B cell (primary cell): ENCODE measurements at regions not wholly inside any gene's neighbourhood (a gene's known extent, or its start where the extent isn't known, plus 50 kb on each side); places are given as distances from the start of the nearest gene placed in this dataset.

Experiments used
- ATAC-seq: fragments of 200-7000 bp; cut with Tn5 transposase; one replicate; pipeline ENCODE4 v1.10.0; 2021; ENCODE audit warnings: low read depth, mild to moderate bottlenecking, moderate number of reproducible peaks, moderate library complexity
- CTCF ChIA-PET: fragments of 350-600 bp; sonication (Branson Sonifier 250); formaldehyde crosslinking; loops from one replicate; lab custom pipeline; 2021; ENCODE audit warnings: antibody characterized with exemption, inconsistent platforms; lab: Charles Lee
- POLR2A ChIA-PET: fragments of 350-600 bp; sonication (Branson Sonifier 250); formaldehyde crosslinking; loops from one replicate; lab custom pipeline; 2021; ENCODE audit warnings: antibody characterized with exemption; lab: Charles Lee
- DNase-seq: peaks from one replicate; pipeline ENCODE4 v3.0.0; 2013
- H2AFZ ChIP-seq: 2 replicates; pipeline ENCODE4 v1.6.1; 2012; ENCODE audit warnings: mild to moderate bottlenecking, low read depth, low read length; ENCODE audit not compliant: insufficient read depth, poor library complexity, severe bottlenecking
- H3K27ac ChIP-seq, 2 donors: 1 replicate in 1 of 2; 2 replicates in 1 of 2; pipeline ENCODE4 v1.5.1; 2012 to 2013; ENCODE audit warnings: low read length in 2 of 2, mild to moderate bottlenecking in 2 of 2, moderate library complexity in 1 of 2
- H3K27me3 ChIP-seq, 4 experiments: fragments of 200-600 bp in 1 of 4; sonication (generic) in 1 of 4; replicated peaks in 1 of 4; 1 replicate in 2 of 4; 2 replicates in 2 of 4; pipeline versions ENCODE4 v1.6.1 to v1.7.0; 2013 to 2016; ENCODE audit warnings: low read length in 3 of 4, mild to moderate bottlenecking in 2 of 4, mixed read lengths in 1 of 4, moderate library complexity in 1 of 4; ENCODE audit not compliant: insufficient read depth in 4 of 4, control insufficient read depth in 3 of 4; ENCODE audit errors: control extremely low read depth in 1 of 4
- H3K36me3 ChIP-seq, 2 experiments: replicated peaks in 1 of 2; 1 replicate in 1 of 2; 2 replicates in 1 of 2; pipeline versions ENCODE4 v1.6.1 to v1.7.1; 2013; ENCODE audit warnings: low read length in 1 of 2; ENCODE audit not compliant: insufficient read depth in 2 of 2, control insufficient read depth in 1 of 2; ENCODE audit errors: control extremely low read depth in 1 of 2, extremely low read depth in 1 of 2
- H3K4me1 ChIP-seq, 2 donors: fragments of 200-600 bp in 1 of 2; sonication (generic) in 1 of 2; 1 replicate in 1 of 2; 2 replicates in 1 of 2; pipeline versions ENCODE4 v1.5.1 to v1.6.1; 2013 to 2017; ENCODE audit warnings: low read length in 2 of 2; ENCODE audit not compliant: control insufficient read depth in 2 of 2, insufficient read depth in 2 of 2
- H3K4me2 ChIP-seq: replicated peaks from 2 replicates; pipeline ENCODE3; 2012; ENCODE audit warnings: mild to moderate bottlenecking, low read depth, low read length; ENCODE audit not compliant: poor library complexity, severe bottlenecking
- H3K4me3 ChIP-seq, 5 experiments: fragments of 200-600 bp in 1 of 5; sonication (generic) in 1 of 5; 1 replicate in 3 of 5; 2 replicates in 2 of 5; pipeline versions ENCODE4 v1.5.1 to v1.7.0; 2011 to 2016; ENCODE audit warnings: low read length in 4 of 5, mild to moderate bottlenecking in 4 of 5, low read depth in 2 of 5, control low read depth in 1 of 5, moderate library complexity in 1 of 5; ENCODE audit not compliant: insufficient read depth in 1 of 5; ENCODE audit errors: control extremely low read depth in 1 of 5, extremely low read depth in 1 of 5
- H3K79me2 ChIP-seq: fragments of 200-600 bp; sonication (generic); one replicate; pipeline ENCODE4 v1.6.0; 2016; ENCODE audit warnings: low read length; ENCODE audit not compliant: control insufficient read depth, insufficient read depth
- H3K9ac ChIP-seq: fragments of 200-600 bp; sonication (generic); 2 replicates; pipeline ENCODE4 v1.6.1; 2017; ENCODE audit warnings: mild to moderate bottlenecking, low read length, moderate library complexity
- H3K9me3 ChIP-seq, 3 donors: one replicate each; pipeline versions ENCODE4 v1.6.1 to v1.7.1; 2013; ENCODE audit warnings: low read length in 2 of 3; ENCODE audit not compliant: control insufficient read depth in 2 of 3, insufficient read depth in 1 of 3; ENCODE audit errors: control extremely low read depth in 1 of 3
- H4K20me1 ChIP-seq: 2 replicates; pipeline ENCODE4 v1.6.0; 2012; ENCODE audit warnings: mild to moderate bottlenecking, low read length; ENCODE audit not compliant: insufficient read depth, control insufficient read depth, poor library complexity, severe bottlenecking
- H3K27ac Mint-ChIP-seq: one replicate; pipeline ENCODE4 v1.8.0; 2021; ENCODE audit warnings: mixed read lengths
- H3K27me3 Mint-ChIP-seq: one replicate; pipeline ENCODE4 v1.8.0; 2021; ENCODE audit warnings: mixed read lengths
- H3K4me1 Mint-ChIP-seq: one replicate; pipeline ENCODE4 v1.8.0; 2021; ENCODE audit warnings: mixed read lengths
- H3K4me3 Mint-ChIP-seq: one replicate; pipeline ENCODE4 v1.8.0; 2021; ENCODE audit warnings: mixed read lengths
- H3K9me3 Mint-ChIP-seq: one replicate; pipeline ENCODE4 v1.8.0; 2022; ENCODE audit warnings: mixed read lengths; ENCODE audit not compliant: insufficient read depth
- EZH2 ChIP-seq: IDR thresholded peaks from 2 replicates; pipeline ENCODE4 v1.6.1; 2012; ENCODE audit warnings: borderline replicate concordance, low read depth, mild to moderate bottlenecking, moderate library complexity, low read length; ENCODE audit not compliant: insufficient read depth, poor library complexity, severe bottlenecking
- WGBS: methylation state at CpG from one replicate; pipeline ENCODE4 v1.1.5; 2013; ENCODE audit warnings: missing lambda C conversion rate; ENCODE audit not compliant: insufficient coverage; 5-methylcytosine and 5-hydroxymethylcytosine counted together
- intact Hi-C: fragments of 100-400 bp; cut with micrococcal nuclease; formaldehyde crosslinking; loops from one replicate; pipeline ENCODE4 v1.10.0; 2022
- TF ChIP-seq, protein P1 (sequence below): fragments of 200-600 bp; IDR thresholded peaks from one replicate; pipeline ENCODE4 v1.8.0; 2022; ENCODE audit warnings: antibody characterized with exemption, mild to moderate bottlenecking

DNA sequence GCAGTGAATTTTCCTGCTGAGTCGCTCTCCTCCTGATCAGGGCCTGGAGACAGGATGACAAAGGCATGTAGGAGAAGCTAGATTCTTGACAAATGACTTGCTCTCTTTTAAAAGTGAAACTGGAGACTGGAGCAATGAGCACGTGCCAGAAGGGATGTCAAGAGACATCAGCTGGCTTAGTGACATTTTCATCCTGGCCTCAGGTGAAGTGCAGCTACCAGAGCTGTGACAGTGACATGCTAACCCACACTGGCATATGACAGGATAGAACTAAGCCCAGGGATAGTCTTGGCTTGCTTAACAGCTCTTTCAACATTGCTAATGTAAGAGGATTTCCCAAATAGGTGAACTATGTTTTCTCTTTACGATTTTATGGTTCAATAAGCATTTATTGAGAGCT, 757.5 kb upstream of the DDX18 start:
- peaks cover 0 to 12% (median 0%) of the 10 kb centered on the region in 3 donors for H3K9me3 ChIP-seq
- CTCF ChIA-PET: no interaction called here
- no peaks in the 10 kb centered on the region for H4K20me1 ChIP-seq
- Mint-ChIP-seq H3K9me3 (peaks cover 8% of the 10 kb centered on the region), H3K4me1 (no peaks in the 10 kb centered on the region), H3K4me3 (no peak overlapping the region), H3K27ac (no peak overlapping the region), H3K27me3 (no peaks in the 10 kb centered on the region)
- TF ChIP-seq, protein P1, sequence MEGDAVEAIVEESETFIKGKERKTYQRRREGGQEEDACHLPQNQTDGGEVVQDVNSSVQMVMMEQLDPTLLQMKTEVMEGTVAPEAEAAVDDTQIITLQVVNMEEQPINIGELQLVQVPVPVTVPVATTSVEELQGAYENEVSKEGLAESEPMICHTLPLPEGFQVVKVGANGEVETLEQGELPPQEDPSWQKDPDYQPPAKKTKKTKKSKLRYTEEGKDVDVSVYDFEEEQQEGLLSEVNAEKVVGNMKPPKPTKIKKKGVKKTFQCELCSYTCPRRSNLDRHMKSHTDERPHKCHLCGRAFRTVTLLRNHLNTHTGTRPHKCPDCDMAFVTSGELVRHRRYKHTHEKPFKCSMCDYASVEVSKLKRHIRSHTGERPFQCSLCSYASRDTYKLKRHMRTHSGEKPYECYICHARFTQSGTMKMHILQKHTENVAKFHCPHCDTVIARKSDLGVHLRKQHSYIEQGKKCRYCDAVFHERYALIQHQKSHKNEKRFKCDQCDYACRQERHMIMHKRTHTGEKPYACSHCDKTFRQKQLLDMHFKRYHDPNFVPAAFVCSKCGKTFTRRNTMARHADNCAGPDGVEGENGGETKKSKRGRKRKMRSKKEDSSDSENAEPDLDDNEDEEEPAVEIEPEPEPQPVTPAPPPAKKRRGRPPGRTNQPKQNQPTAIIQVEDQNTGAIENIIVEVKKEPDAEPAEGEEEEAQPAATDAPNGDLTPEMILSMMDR: no peak
- TF ChIP-seq EZH2: no peak
- no peaks in the 10 kb centered on the region for H3K79me2 ChIP-seq
- no peak for ATAC-seq
- H3K36me3 ChIP-seq: no peaks in the 10 kb centered on the region
- no peak for DNase-seq
- H2AFZ ChIP-seq: no peak overlapping the region
- no peaks in the 10 kb centered on the region for H3K4me1 ChIP-seq
- H3K9ac ChIP-seq: no peak overlapping the region
- POLR2A ChIA-PET: no interaction called here
- no peak overlapping the region for H3K4me2 ChIP-seq
- no peaks in the 10 kb centered on the region for H3K27me3 ChIP-seq
- intact Hi-C loops: no loop called here
- no peak overlapping the region for H3K27ac ChIP-seq
- H3K4me3 ChIP-seq: no peak overlapping the region
- 57% methylated on average over 2 of the region's 3 CpGs for WGBS

DNA sequence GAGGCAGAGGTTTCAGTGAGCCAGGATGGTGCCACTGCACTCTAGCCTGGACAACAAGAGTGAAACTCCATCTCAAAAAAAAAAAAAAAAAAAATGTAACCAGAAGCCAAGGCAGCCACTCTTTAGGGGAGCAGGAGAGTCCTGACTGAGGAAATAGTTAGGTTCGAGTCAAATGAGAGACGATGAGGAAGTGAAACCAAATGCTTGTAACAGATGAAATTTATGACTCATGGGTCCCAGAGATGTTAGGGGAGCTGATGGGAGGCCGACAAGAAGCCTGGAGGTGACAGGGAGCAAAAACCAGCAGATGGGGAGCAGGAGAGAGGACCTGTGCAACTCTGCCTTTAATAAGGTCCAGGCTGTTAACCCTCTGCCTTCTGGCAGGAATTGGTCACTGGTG, 756.1 kb upstream of the DDX18 start:
- Mint-ChIP-seq H3K4me3 (no peak overlapping the region), H3K27ac (no peak overlapping the region)
- ATAC-seq: no peak

More for the DNA sequence above, 756.1 kb upstream of the DDX18 start:
- TF ChIP-seq EZH2: no peak
- TF ChIP-seq, protein P1: no peak
- H3K4me1 Mint-ChIP-seq: no peaks in the 10 kb centered on the region
- no peak overlapping the region for H3K27ac ChIP-seq
- ChIA-PET CTCF (no interaction called here), POLR2A (no interaction called here)
- no peak overlapping the region for H2AFZ ChIP-seq
- no peak overlapping the region for H3K4me3 ChIP-seq
- no peaks in the 10 kb centered on the region for H3K27me3 Mint-ChIP-seq
- 6% methylated on average over 3 of the region's 3 CpGs for WGBS
- H3K9ac ChIP-seq: no peak overlapping the region
- no peak for DNase-seq
- no peaks in the 10 kb centered on the region for H3K79me2 ChIP-seq
- H3K4me2 ChIP-seq: no peak overlapping the region
- intact Hi-C loops: no loop called here
- H3K9me3 Mint-ChIP-seq: peaks cover 8% of the 10 kb centered on the region
- H3K27me3 ChIP-seq: no peaks in the 10 kb centered on the region
- no peaks in the 10 kb centered on the region for H3K4me1 ChIP-seq
- no peaks in the 10 kb centered on the region for H3K36me3 ChIP-seq
- H4K20me1 ChIP-seq: no peaks in the 10 kb centered on the region
- H3K9me3 ChIP-seq: peaks cover 0 to 12% (median 0%) of the 10 kb centered on the region in 3 donors
